SK-N-SH treated with all-trans-retinoic acid at 6 μM for 48 hours (cell line): ENCODE measurements at regions not wholly inside any gene's neighbourhood (a gene's known extent, or its start where the extent isn't known, plus 50 kb on each side); places are given as distances from the start of the nearest gene placed in this dataset.

Source experiments
- ATAC-seq: fragments of 200-7000 bp; cut with Tn5 transposase; 3 replicates; pipeline ENCODE4 v1.9.1; 2020; ENCODE audit warnings: mild to moderate bottlenecking, moderate library complexity
- ARNTL ChIP-seq: fragments of 450-650 bp; formaldehyde crosslinking; IDR thresholded peaks from 2 replicates; pipeline ENCODE4 v1.5.0; 2020; ENCODE audit warnings: low read depth, mild to moderate bottlenecking, moderate library complexity, borderline replicate concordance
- BACH2 ChIP-seq: fragments of 250-450 bp; sonication (Bioruptor Pico); IDR thresholded peaks from 2 replicates; pipeline ENCODE4 v1.9.0; 2021; ENCODE audit warnings: mild to moderate bottlenecking, borderline replicate concordance
- ESRRG ChIP-seq: fragments of 250-450 bp; sonication (Bioruptor Pico); IDR thresholded peaks from 2 replicates; pipeline ENCODE4 v1.6.1; 2021; ENCODE audit warnings: mild to moderate bottlenecking
- GLIS3 ChIP-seq: fragments of 250-450 bp; sonication (Bioruptor Pico); IDR thresholded peaks from 2 replicates; pipeline ENCODE4 v1.5.0; 2020; ENCODE audit warnings: mild to moderate bottlenecking, moderate library complexity
- ISL1 ChIP-seq: fragments of 250-450 bp; sonication (Bioruptor Pico); IDR thresholded peaks from 2 replicates; pipeline ENCODE4 v2.1.2; 2022; ENCODE audit warnings: mild to moderate bottlenecking, moderate library complexity
- OSR1 ChIP-seq: fragments of 250-450 bp; sonication (Bioruptor Pico); IDR thresholded peaks from 2 replicates; pipeline ENCODE4 v1.8.0; 2022; ENCODE audit warnings: moderate library complexity, mild to moderate bottlenecking, inconsistent platforms
- PATZ1 ChIP-seq: fragments of 250-450 bp; sonication (Bioruptor Pico); IDR thresholded peaks from 2 replicates; pipeline ENCODE4 v1.8.0; 2020; ENCODE audit warnings: mild to moderate bottlenecking, moderate library complexity, borderline replicate concordance
- RARB ChIP-seq: fragments of 250-450 bp; sonication (Bioruptor Pico); IDR thresholded peaks from 2 replicates; pipeline ENCODE4 v1.8.0; 2021; ENCODE audit warnings: mild to moderate bottlenecking, moderate library complexity
- SNAI2 ChIP-seq: fragments of 250-450 bp; sonication (Bioruptor Pico); IDR thresholded peaks from 2 replicates; pipeline ENCODE4 v1.5.0; 2020; ENCODE audit warnings: mild to moderate bottlenecking, moderate library complexity
- TCF4 ChIP-seq: fragments of 250-450 bp; sonication (Bioruptor Pico); IDR thresholded peaks from 2 replicates; pipeline ENCODE4 v1.8.0; 2021; ENCODE audit warnings: mild to moderate bottlenecking, moderate library complexity, borderline replicate concordance
- ZC3H10 ChIP-seq: fragments of 250-450 bp; sonication (Bioruptor Pico); IDR thresholded peaks from 2 replicates; pipeline ENCODE4 v1.5.1; 2021; ENCODE audit warnings: mild to moderate bottlenecking, moderate library complexity
- ZFP3 ChIP-seq: fragments of 250-450 bp; sonication (Bioruptor Pico); IDR thresholded peaks from 2 replicates; pipeline ENCODE4 v1.5.0; 2020; ENCODE audit warnings: mild to moderate bottlenecking, moderate library complexity
- ZFP30 ChIP-seq: fragments of 450-650 bp; formaldehyde crosslinking; IDR thresholded peaks from 2 replicates; pipeline ENCODE4 v1.5.0; 2022; ENCODE audit warnings: mild to moderate bottlenecking, moderate library complexity
- ZNF70 ChIP-seq: fragments of 450-650 bp; formaldehyde crosslinking; IDR thresholded peaks from 2 replicates; pipeline ENCODE4 v1.5.0; 2020; ENCODE audit warnings: mild to moderate bottlenecking, moderate library complexity
- TF ChIP-seq, protein P1 (sequence below): fragments of 250-450 bp; sonication (Bioruptor Pico); IDR thresholded peaks from 2 replicates; pipeline ENCODE4 v1.5.0; 2020; ENCODE audit warnings: mild to moderate bottlenecking, moderate library complexity
- TF ChIP-seq, protein P2 (sequence below): fragments of 250-450 bp; sonication (Bioruptor Pico); IDR thresholded peaks from 2 replicates; pipeline ENCODE4 v1.5.1; 2021; ENCODE audit warnings: mild to moderate bottlenecking, moderate library complexity

- TF ChIP-seq, protein P1, sequence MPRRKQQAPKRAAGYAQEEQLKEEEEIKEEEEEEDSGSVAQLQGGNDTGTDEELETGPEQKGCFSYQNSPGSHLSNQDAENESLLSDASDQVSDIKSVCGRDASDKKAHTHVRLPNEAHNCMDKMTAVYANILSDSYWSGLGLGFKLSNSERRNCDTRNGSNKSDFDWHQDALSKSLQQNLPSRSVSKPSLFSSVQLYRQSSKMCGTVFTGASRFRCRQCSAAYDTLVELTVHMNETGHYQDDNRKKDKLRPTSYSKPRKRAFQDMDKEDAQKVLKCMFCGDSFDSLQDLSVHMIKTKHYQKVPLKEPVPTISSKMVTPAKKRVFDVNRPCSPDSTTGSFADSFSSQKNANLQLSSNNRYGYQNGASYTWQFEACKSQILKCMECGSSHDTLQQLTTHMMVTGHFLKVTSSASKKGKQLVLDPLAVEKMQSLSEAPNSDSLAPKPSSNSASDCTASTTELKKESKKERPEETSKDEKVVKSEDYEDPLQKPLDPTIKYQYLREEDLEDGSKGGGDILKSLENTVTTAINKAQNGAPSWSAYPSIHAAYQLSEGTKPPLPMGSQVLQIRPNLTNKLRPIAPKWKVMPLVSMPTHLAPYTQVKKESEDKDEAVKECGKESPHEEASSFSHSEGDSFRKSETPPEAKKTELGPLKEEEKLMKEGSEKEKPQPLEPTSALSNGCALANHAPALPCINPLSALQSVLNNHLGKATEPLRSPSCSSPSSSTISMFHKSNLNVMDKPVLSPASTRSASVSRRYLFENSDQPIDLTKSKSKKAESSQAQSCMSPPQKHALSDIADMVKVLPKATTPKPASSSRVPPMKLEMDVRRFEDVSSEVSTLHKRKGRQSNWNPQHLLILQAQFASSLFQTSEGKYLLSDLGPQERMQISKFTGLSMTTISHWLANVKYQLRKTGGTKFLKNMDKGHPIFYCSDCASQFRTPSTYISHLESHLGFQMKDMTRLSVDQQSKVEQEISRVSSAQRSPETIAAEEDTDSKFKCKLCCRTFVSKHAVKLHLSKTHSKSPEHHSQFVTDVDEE: no peak
- TF ChIP-seq ZFP30 (no peak), ZC3H10 (CRISPR knock-in tag) (no peak), ZNF70 (CRISPR knock-in tag) (no peak), ARNTL (no peak), RARB (CRISPR knock-in tag) (no peak), GLIS3 (CRISPR knock-in tag) (no peak), ISL1 (CRISPR knock-in tag) (no peak), BACH2 (CRISPR knock-in tag) (no peak), SNAI2 (CRISPR knock-in tag) (no peak), ESRRG (CRISPR knock-in tag) (no peak), TCF4 (CRISPR knock-in tag) (no peak)
Measured at GRCh38 chr12:81811061-81811777, 52.1 kb upstream of the PPFIA2 start (continued).

DNA sequence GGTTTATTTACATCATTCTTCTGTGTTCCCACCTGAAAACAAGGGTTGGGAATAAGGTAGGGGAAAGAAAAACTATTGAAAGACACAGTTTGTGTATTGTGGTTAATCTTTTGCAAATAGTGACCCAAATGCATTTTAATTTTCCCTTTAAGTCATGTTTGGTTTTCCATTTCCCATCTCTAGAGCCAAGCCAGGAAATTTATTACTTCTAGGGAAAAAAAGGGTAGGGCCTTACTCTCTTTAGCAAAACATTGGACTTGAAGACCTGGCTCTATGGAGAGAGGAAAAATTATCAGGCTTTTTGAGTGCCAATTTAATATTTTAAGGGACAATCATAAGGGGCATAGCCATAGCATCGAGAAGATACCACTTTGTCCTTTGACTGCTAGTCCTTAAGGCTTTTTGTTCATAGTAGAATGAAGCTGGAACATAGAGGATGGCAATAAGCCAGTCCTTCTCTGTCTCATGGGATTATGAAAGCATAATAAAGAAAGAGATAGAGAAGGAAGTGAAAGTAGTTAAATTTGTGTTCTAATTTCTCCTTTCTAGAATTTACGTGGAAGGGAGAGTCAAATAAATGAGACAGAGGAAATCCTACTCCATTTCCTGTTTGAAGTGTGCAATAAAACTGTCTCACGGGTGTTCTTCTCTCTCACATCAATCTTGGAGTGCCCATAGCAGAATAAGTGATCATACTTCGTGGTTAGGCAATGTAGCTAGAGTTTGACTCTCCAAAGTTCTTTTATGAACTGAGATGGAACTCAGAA lies 50.9 kb upstream of the PPFIA2 start:
- TF ChIP-seq ZFP3 (CRISPR knock-in tag) (no peak), ESRRG (CRISPR knock-in tag) (no peak), OSR1 (CRISPR knock-in tag) (no peak), ISL1 (CRISPR knock-in tag) (no peak)
- no peak for ATAC-seq

GRCh38 chr12:81809113-81809777 lies 50.1 kb upstream of the PPFIA2 start:
- no peak for ATAC-seq
- TF ChIP-seq, protein P2, sequence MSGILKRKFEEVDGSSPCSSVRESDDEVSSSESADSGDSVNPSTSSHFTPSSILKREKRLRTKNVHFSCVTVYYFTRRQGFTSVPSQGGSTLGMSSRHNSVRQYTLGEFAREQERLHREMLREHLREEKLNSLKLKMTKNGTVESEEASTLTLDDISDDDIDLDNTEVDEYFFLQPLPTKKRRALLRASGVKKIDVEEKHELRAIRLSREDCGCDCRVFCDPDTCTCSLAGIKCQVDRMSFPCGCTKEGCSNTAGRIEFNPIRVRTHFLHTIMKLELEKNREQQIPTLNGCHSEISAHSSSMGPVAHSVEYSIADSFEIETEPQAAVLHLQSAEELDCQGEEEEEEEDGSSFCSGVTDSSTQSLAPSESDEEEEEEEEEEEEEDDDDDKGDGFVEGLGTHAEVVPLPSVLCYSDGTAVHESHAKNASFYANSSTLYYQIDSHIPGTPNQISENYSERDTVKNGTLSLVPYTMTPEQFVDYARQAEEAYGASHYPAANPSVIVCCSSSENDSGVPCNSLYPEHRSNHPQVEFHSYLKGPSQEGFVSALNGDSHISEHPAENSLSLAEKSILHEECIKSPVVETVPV (CRISPR knock-in tag): no peak
- TF ChIP-seq PATZ1 (CRISPR knock-in tag) (no peak), BACH2 (CRISPR knock-in tag) (no peak), ARNTL (no peak), ISL1 (CRISPR knock-in tag) (no peak), ZFP30 (no peak), ZNF70 (CRISPR knock-in tag) (no peak), OSR1 (CRISPR knock-in tag) (no peak)
